H1 (cell line): ENCODE measurements at regions not wholly inside any gene's neighbourhood (a gene's known extent, or its start where the extent isn't known, plus 50 kb on each side); places are given as distances from the start of the nearest gene placed in this dataset.
A peak's percentile ranks its signal among the peaks of the same experiment; 100 is the strongest.

Experiments used
- CTCF ChIA-PET: fragments of 300-600 bp; sonication (Branson Sonifier 250); formaldehyde crosslinking; loops from one replicate; lab custom pipeline; 2021; ENCODE audit not compliant: partially characterized antibody; lab: Charles Lee
- POLR2A ChIA-PET: fragments of 300-600 bp; sonication (Branson Sonifier 250); formaldehyde crosslinking; loops from one replicate; lab custom pipeline; 2021; ENCODE audit warnings: inconsistent platforms; ENCODE audit not compliant: partially characterized antibody; lab: Charles Lee
- DNase-seq, 2 experiments: peaks; one replicate each; pipeline versions ENCODE4 v3.0.0 to v3.0.0-alpha.2; 2010 to 2022; ENCODE audit warnings: low spot score in 2 of 2, low read depth in 1 of 2, mixed read lengths in 1 of 2
- FAIRE-seq: peaks from 2 replicates; lab custom pipeline; 2011; peaks lifted over from hg19 to GRCh38; lab: Jason Lieb, UNC
- H2AFZ ChIP-seq: 2 replicates; pipeline ENCODE4 v1.8.1; 2012; ENCODE audit warnings: low read length, inconsistent platforms
- H2AK5ac ChIP-seq: 2 replicates; pipeline ENCODE4 v1.6.1; 2013; ENCODE audit warnings: low read depth, low read length
- H2BK120ac ChIP-seq: replicated peaks from 2 replicates; pipeline ENCODE3; 2013; ENCODE audit warnings: low read depth, low read length, inconsistent platforms
- H2BK12ac ChIP-seq: 2 replicates; pipeline ENCODE4 v1.6.1; 2013; ENCODE audit warnings: low read depth, low read length
- H2BK15ac ChIP-seq: 2 replicates; pipeline ENCODE4 v1.6.1; 2013; ENCODE audit warnings: low read length
- H2BK20ac ChIP-seq: 2 replicates; pipeline ENCODE4 v1.6.1; 2013; ENCODE audit warnings: low read length
- H2BK5ac ChIP-seq: 2 replicates; pipeline ENCODE4 v1.6.1; 2013; ENCODE audit warnings: low read depth, low read length
- H3K14ac ChIP-seq: 2 replicates; pipeline ENCODE4 v1.6.1; 2013; ENCODE audit warnings: inconsistent platforms; ENCODE audit not compliant: insufficient read length
- H3K18ac ChIP-seq: 2 replicates; pipeline ENCODE4 v1.6.1; 2013; ENCODE audit warnings: low read length; ENCODE audit errors: extremely low read depth
- H3K23ac ChIP-seq: 2 replicates; pipeline ENCODE4 v1.6.1; 2013; ENCODE audit warnings: inconsistent platforms; ENCODE audit not compliant: insufficient read length
- H3K23me2 ChIP-seq: 2 replicates; pipeline ENCODE4 v1.6.1; 2013; ENCODE audit warnings: low read depth, low read length
- H3K27ac ChIP-seq: 2 replicates; pipeline ENCODE4 v1.6.1; 2011; ENCODE audit warnings: low read depth, low read length, inconsistent platforms
- H3K27me3 ChIP-seq, 4 experiments: replicated peaks in 1 of 4; 1 replicate in 1 of 4; 2 replicates in 3 of 4; pipeline versions ENCODE4 v1.6.1 to v1.8.1; 2011 to 2013; ENCODE audit warnings: low read length in 3 of 4, mild to moderate bottlenecking in 3 of 4, inconsistent platforms in 2 of 4, mixed read lengths in 2 of 4, moderate library complexity in 1 of 4; ENCODE audit not compliant: control insufficient read depth in 3 of 4, insufficient read depth in 3 of 4; ENCODE audit errors: extremely low read depth in 1 of 4
- H3K36me3 ChIP-seq, 4 experiments: 2 replicates each; pipeline versions ENCODE4 v1.6.1 to v1.8.1; 2011 to 2013; ENCODE audit warnings: mild to moderate bottlenecking in 4 of 4, low read length in 3 of 4, moderate library complexity in 2 of 4, control low read depth in 1 of 4, inconsistent platforms in 1 of 4; ENCODE audit not compliant: insufficient read depth in 4 of 4, control insufficient read depth in 2 of 4
- H3K4ac ChIP-seq: replicated peaks from 2 replicates; pipeline ENCODE3; 2013; ENCODE audit warnings: low read length, low read depth, mixed read lengths, inconsistent platforms; ENCODE audit not compliant: insufficient read length
- H3K4me1 ChIP-seq, 4 experiments: replicated peaks in 1 of 4; 1 replicate in 1 of 4; 2 replicates in 3 of 4; pipeline versions ENCODE4 v1.6.1 to v1.8.1; 2011 to 2013; ENCODE audit warnings: low read length in 3 of 4, inconsistent platforms in 2 of 4, mixed read lengths in 1 of 4; ENCODE audit not compliant: insufficient read depth in 4 of 4, control insufficient read depth in 3 of 4
- H3K4me2 ChIP-seq, 2 experiments: 2 replicates each; pipeline versions ENCODE4 v1.6.1 to v1.8.1; 2011 to 2013; ENCODE audit warnings: low read depth in 2 of 2, low read length in 2 of 2, control low read depth in 1 of 2, inconsistent platforms in 1 of 2, mild to moderate bottlenecking in 1 of 2; ENCODE audit not compliant: insufficient read depth in 1 of 2
- H3K4me3 ChIP-seq, 4 experiments: fragments of 200-600, 300-600 bp in 1 of 4; sonication (generic), shearing (Covaris generic), sonication (Bioruptor Twin) in 1 of 4; 2 replicates each; pipeline versions ENCODE4 v1.5.1 to v1.8.1; 2011 to 2016; ENCODE audit warnings: low read length in 4 of 4, low read depth in 3 of 4, control low read depth in 2 of 4, inconsistent platforms in 2 of 4, mild to moderate bottlenecking in 2 of 4, mixed read lengths in 1 of 4, moderate library complexity in 1 of 4; ENCODE audit not compliant: insufficient read depth in 2 of 4; ENCODE audit errors: extremely low read depth in 1 of 4
- H3K56ac ChIP-seq: replicated peaks from 2 replicates; pipeline ENCODE3; 2013; ENCODE audit warnings: low read depth, mild to moderate bottlenecking, mixed read lengths, low read length, inconsistent platforms; ENCODE audit not compliant: insufficient read length
- H3K79me1 ChIP-seq: 2 replicates; pipeline ENCODE4 v1.6.1; 2013; ENCODE audit warnings: low read depth, low read length, control low read depth
- H3K79me2 ChIP-seq, 2 experiments: 2 replicates each; pipeline versions ENCODE4 v1.6.1 to v1.8.1; 2012 to 2013; ENCODE audit warnings: low read length in 2 of 2, mild to moderate bottlenecking in 2 of 2, inconsistent platforms in 1 of 2; ENCODE audit not compliant: insufficient read depth in 2 of 2, control insufficient read depth in 1 of 2
- H3K9ac ChIP-seq, 4 experiments: replicated peaks in 1 of 4; 1 replicate in 1 of 4; 2 replicates in 3 of 4; pipeline versions ENCODE4 v1.6.1 to v1.8.1; 2011 to 2013; ENCODE audit warnings: low read depth in 3 of 4, low read length in 3 of 4, control low read depth in 2 of 4, mild to moderate bottlenecking in 2 of 4, moderate library complexity in 2 of 4, inconsistent platforms in 1 of 4; ENCODE audit errors: extremely low read depth in 1 of 4
- H3K9me3 ChIP-seq, 2 experiments: 2 replicates each; pipeline versions ENCODE4 v1.6.1 to v1.8.1; 2012 to 2013; ENCODE audit warnings: mild to moderate bottlenecking in 2 of 2, moderate library complexity in 2 of 2, control low read depth in 1 of 2, inconsistent platforms in 1 of 2, low read depth in 1 of 2, low read length in 1 of 2, mixed read lengths in 1 of 2; ENCODE audit not compliant: insufficient read depth in 2 of 2
- H4K20me1 ChIP-seq, 2 experiments: replicated peaks in 1 of 2; 2 replicates each; pipeline versions ENCODE3 to v1.8.1; 2011 to 2013; ENCODE audit warnings: inconsistent platforms in 2 of 2, low read length in 2 of 2, mild to moderate bottlenecking in 1 of 2; ENCODE audit not compliant: insufficient read depth in 2 of 2, control insufficient read depth in 1 of 2
- H4K5ac ChIP-seq: 2 replicates; pipeline ENCODE4 v1.6.1; 2013; ENCODE audit warnings: low read length, low read depth, mixed read lengths, inconsistent platforms; ENCODE audit not compliant: insufficient read length
- H4K8ac ChIP-seq: 2 replicates; pipeline ENCODE4 v1.8.0; 2013; ENCODE audit warnings: mild to moderate bottlenecking, moderate library complexity, low read length, inconsistent platforms; ENCODE audit not compliant: insufficient read depth; ENCODE audit errors: extremely low read depth
- H4K91ac ChIP-seq: replicated peaks from 2 replicates; pipeline ENCODE3; 2013; ENCODE audit warnings: low read length, mixed read lengths, inconsistent platforms; ENCODE audit not compliant: insufficient read length
- CEBPB ChIP-seq: IDR thresholded peaks from 2 replicates; pipeline ENCODE4 v1.6.1; 2012; ENCODE audit warnings: low read depth, low read length
- CHD1 ChIP-seq: IDR thresholded peaks from 2 replicates; pipeline ENCODE4 v1.6.1; 2012; ENCODE audit warnings: low read depth, low read length, improper control_type of control experiment
- CTCF ChIP-seq, 3 experiments: IDR thresholded peaks; 1 replicate in 2 of 3; 2 replicates in 1 of 3; pipeline versions ENCODE4 v1.5.1 to v1.6.1; 2011; ENCODE audit warnings: low read length in 3 of 3, mild to moderate bottlenecking in 3 of 3, inconsistent platforms in 2 of 3, low read depth in 1 of 3, moderate library complexity in 1 of 3; ENCODE audit not compliant: insufficient read depth in 1 of 3; ENCODE audit errors: control extremely low read depth in 1 of 3
- GTF2F1 ChIP-seq: IDR thresholded peaks from 2 replicates; pipeline ENCODE4 v1.6.1; 2012; ENCODE audit warnings: low read depth, low read length, improper control_type of control experiment, borderline replicate concordance
- HDAC2 ChIP-seq, 2 experiments: fragments of 300-600 bp in 1 of 2; sonication (generic) in 1 of 2; IDR thresholded peaks; 2 replicates each; pipeline ENCODE4 v1.6.1; 2011 to 2012; ENCODE audit warnings: low read depth in 2 of 2, low read length in 2 of 2, mild to moderate bottlenecking in 2 of 2, moderate library complexity in 2 of 2, borderline replicate concordance in 1 of 2, inconsistent platforms in 1 of 2
- JUND ChIP-seq: IDR thresholded peaks from 2 replicates; pipeline ENCODE4 v1.6.1; 2011; ENCODE audit warnings: mild to moderate bottlenecking, improper control_type of control experiment, low read length
- KDM1A ChIP-seq: fragments of 200-600, 300-600 bp; sonication (generic); IDR thresholded peaks from 2 replicates; pipeline ENCODE4 v1.7.1; 2016; ENCODE audit warnings: mild to moderate bottlenecking, low read length, borderline replicate concordance
- NRF1 ChIP-seq: IDR thresholded peaks from 2 replicates; pipeline ENCODE4 v1.6.1; 2011; ENCODE audit warnings: mild to moderate bottlenecking, low read depth, low read length, improper control_type of control experiment
- SIX5 ChIP-seq: IDR thresholded peaks from 2 replicates; pipeline ENCODE4 v1.6.1; 2011; ENCODE audit warnings: mild to moderate bottlenecking, low read depth, low read length
- TBP ChIP-seq: IDR thresholded peaks from 2 replicates; pipeline ENCODE4 v1.6.1; 2011; ENCODE audit warnings: low read depth, low read length, improper control_type of control experiment
- WGBS, 2 experiments: shearing (Covaris generic) in 1 of 2; methylation state at CpG; one replicate each; pipeline versions ENCODE4 v1.1.6 to v1.1.7; 2013 to 2015; ENCODE audit warnings: low lambda C conversion rate in 2 of 2, mixed read lengths in 2 of 2, inconsistent platforms in 1 of 2, low coverage in 1 of 2, missing lambda C conversion rate in 1 of 2; ENCODE audit not compliant: insufficient replicate concordance in 2 of 2, insufficient coverage in 1 of 2, insufficient read length in 1 of 2; ENCODE audit errors: extremely low coverage in 1 of 2, missing lambda C conversion rate in 1 of 2; 5-methylcytosine and 5-hydroxymethylcytosine counted together
- TF ChIP-seq, protein P1 (sequence below): IDR thresholded peaks from 2 replicates; pipeline ENCODE4 v1.6.1; 2012; ENCODE audit warnings: inconsistent platforms

GRCh38 chr16:55944377-55944802 is 69.2 kb upstream of the CES5A start:
- H3K27ac ChIP-seq, result no peak overlapping the region
- H4K20me1 ChIP-seq, result no peaks in the 10 kb centered on the region
- H2AK5ac ChIP-seq, result no peak overlapping the region
- H3K9ac ChIP-seq, result no peak overlapping the region
- H3K79me2 ChIP-seq, result no peaks in the 10 kb centered on the region
- H2BK20ac ChIP-seq, result no peak overlapping the region
- POLR2A ChIA-PET, result interaction anchor here (1.3 kb wide), 1 partner anchor 247 kb away, joined by 3 read pairs; the partner anchor contains the start of gene GNAO1
- no peak overlapping the region for H2BK15ac ChIP-seq
- H4K5ac ChIP-seq, result no peak overlapping the region
- no peaks in the 10 kb centered on the region for H3K79me1 ChIP-seq
- no peak overlapping the region for H3K18ac ChIP-seq
- 0 out of 7 replicates have a peak, but pooled peaks cover 0 to 2% (median 0%) of the 10 kb centered on the region in 4 experiments for H3K4me1 ChIP-seq
- no peak overlapping the region for H4K91ac ChIP-seq
- 47% methylated on average over 8 of the region's 8 CpGs; no CpG with 5 or more reads in 1 of the 2 experiments for WGBS, 2 experiments
- no peak overlapping the region for H3K23ac ChIP-seq
- DNase-seq (peak; percentile 38 to 89), FAIRE-seq (peak; percentile 19)
- CTCF ChIA-PET, result interaction anchor here (0.8 to 5.3 kb wide), 28 partner anchors 10 to 493 kb away, joined by 3 to 47 read pairs (median 4); no protein-coding TSS in a partner anchor
- H2BK12ac ChIP-seq, result no peak overlapping the region
- H3K23me2 ChIP-seq, result no peaks in the 10 kb centered on the region
- no peak overlapping the region for H3K4ac ChIP-seq
- H3K4me2 ChIP-seq, result no peak overlapping the region
- no peak overlapping the region for H2BK5ac ChIP-seq
- no peak overlapping the region for H2AFZ ChIP-seq
- H3K4me3 ChIP-seq, result no peak overlapping the region
- no peak overlapping the region for H4K8ac ChIP-seq
- no peak overlapping the region for H3K56ac ChIP-seq
- H3K9me3 ChIP-seq, result no peaks in the 10 kb centered on the region
- H3K14ac ChIP-seq, result no peak overlapping the region
- H3K36me3 ChIP-seq, result no peaks in the 10 kb centered on the region
- no peaks in the 10 kb centered on the region for H3K27me3 ChIP-seq
- no peak overlapping the region for H2BK120ac ChIP-seq
- TF ChIP-seq TBP, result no peak
- no peak for TF ChIP-seq GTF2F1
- TF ChIP-seq HDAC2 (IDR thresholded peaks at IDR 0.05; ENCODE audit: borderline replicate concordance in 1 of 2, low read depth in 2 of 2, low read length in 2 of 2), result no peak
- TF ChIP-seq JUND, result no peak
- TF ChIP-seq CEBPB, result peak; percentile 55; the same call in 1 of the 2 replicates
- no peak for TF ChIP-seq CHD1
- TF ChIP-seq, protein P1, sequence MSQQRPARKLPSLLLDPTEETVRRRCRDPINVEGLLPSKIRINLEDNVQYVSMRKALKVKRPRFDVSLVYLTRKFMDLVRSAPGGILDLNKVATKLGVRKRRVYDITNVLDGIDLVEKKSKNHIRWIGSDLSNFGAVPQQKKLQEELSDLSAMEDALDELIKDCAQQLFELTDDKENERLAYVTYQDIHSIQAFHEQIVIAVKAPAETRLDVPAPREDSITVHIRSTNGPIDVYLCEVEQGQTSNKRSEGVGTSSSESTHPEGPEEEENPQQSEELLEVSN, result no peak
- no peak for TF ChIP-seq KDM1A
- no peak for TF ChIP-seq SIX5
- TF ChIP-seq CTCF (IDR thresholded peaks at IDR 0.05; ENCODE audit: control extremely low read depth in 1 of 3, insufficient read depth in 1 of 3, low read depth in 1 of 3, low read length in 3 of 3), result peak; percentile 85 to 94 (median 91)
- no peak for TF ChIP-seq NRF1
